Ammon's horn (tissue), 1 donor: ENCODE measurements at regions not wholly inside any gene's neighbourhood (a gene's known extent, or its start where the extent isn't known, plus 50 kb on each side); places are given as distances from the start of the nearest gene placed in this dataset.
A peak's percentile ranks its signal among the peaks of the same experiment; 100 is the strongest.
"Not testable (repeated sequence)": the region's sequence is repeated elsewhere in the genome, so short reads cannot be mapped to it uniquely, and the experiment has no call there.

Experiments used
- DNase-seq: peaks from one replicate; pipeline ENCODE4 v3.0.0-alpha.2; 2016; ENCODE audit warnings: low spot score

DNA sequence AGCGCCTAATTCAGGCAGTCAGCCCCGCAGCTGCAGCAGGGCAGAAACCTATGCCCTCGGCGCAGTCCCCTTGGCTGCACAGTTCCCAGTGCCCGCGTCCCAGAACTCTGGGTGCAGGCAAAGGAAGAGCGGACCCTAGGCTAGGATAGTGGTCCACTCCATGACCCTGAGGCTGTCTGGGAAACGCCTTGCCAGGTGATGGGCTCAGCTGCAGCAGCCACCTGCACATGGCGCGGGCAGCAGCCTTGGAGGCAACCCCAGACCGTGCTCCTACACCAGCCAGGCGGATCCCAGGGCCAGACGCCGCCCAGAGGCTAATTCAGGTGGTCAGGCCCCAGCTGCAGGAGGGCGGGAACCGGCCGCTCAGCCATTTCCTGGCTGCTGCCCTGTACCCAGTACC, 83.0 kb downstream of the POTEC start:
- not testable (repeated sequence) for DNase-seq

DNA sequence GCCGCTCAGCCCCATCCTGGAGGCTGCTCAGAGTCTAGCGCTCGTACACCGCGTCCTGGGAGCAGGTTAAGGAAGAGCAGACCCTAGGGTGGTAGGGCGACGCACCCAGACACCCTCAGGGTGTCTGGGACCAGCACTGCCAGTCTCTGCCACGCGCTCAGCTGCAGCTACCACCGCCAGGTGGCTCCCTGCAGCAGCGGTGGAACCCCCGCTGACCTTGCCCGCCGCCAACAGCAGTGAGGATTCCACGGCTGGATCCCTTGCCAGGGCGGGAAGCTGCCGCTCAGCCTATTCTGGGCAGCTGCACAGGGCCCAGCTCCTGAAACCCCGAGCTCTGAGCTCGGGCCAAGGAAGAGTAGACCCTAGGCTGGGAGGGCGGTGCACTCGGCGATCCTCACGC, 83.6 kb downstream of the POTEC start:
- DNase-seq = not testable (repeated sequence)

DNA sequence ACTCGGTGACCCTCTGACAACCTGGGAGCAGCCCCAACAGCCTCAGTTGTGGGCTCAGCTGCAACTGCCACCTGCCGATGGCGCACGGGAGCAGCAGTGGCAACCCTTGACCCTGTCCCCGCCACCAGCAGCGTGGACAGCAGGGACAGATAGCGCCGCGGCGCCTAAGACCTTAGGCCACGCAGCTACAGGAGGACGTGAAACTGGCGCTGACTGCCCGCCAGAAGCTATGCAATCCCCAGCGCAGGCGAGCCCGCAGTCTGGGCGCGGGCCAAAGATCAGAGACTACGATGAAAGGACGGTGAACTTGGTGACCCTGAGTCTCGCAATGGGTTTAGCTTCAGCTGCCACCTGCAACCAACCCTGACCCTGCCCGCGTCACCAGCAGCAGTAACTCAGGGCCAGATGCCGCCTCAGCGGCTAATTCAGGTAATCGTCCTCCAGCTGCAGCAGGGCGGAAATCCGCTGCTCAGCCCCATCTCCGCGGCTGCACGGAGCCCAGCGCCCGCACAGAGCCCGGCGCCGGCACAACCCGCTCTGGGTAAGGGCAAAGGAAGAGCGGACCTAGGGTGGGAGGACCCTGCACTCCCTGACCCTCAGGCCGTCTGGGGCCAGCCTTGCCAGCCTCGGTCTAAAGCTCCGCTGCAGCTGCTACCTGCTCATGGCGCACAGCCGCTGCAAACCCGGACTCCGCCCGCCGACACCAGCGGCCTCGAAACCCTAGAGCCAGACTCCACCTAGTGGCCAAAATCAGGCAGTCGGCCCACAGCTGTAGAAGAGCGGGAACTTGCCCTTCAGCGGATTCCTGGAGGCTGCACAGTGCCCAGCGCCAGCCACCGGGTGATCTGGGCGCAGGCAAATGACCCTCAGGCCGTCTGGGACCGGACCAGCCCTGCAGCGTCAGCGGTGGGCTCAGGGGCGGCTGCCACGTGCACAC, 85.1 kb downstream of the POTEC start:
- DNase-seq = not testable (repeated sequence)

DNA sequence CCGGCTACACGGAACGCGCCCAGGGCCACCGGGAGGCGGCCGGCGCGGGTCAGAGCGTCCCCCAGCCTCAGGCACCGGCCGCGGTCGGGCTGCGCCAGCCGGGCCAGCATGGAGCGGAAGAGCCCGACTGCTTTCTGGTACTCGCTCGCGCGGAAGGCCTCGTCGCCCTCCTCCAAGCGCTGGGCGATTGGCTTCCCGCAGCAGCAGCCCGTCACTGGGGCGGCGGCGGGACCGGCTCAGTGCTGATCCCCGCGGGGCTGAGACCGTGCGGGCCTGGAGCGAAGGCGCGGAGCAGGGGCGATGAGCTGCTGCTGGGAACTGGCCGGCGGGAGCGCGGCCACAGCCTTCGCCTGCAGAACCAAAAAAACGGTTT, 92.8 kb downstream of the POTEC start:
- peak; percentile 12 for DNase-seq

DNA sequence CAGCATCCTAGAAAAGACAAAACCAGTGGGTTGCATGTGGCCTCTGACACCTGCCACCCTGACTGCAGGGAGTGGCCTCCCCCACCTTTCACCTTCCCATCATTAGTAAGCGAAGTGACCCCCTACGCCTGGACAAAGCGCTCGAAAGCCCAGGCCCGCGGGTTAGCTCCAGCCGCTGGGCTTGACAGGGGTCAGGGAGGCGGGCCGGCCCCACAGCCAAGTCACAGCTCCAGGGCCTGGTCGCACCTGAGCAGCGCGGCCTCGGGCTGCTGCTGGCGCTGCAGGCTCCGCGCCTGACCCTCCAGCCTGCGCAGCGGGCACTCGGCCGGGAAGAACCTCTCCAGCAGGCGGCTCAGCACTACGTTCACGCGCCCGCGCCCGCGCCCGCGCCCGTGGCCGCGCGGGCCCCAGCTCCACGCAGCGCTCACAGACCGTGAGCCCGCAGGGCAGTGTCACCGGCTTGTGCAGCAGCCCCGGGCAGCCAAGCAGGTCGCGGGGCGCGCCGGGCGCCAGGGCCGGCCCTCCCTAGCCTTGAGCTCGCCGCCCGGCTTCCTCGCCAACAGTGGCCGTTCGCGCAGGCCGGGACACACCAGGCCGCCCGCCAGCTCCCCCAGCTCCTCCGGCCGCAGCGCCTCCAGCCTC, 93.3 kb downstream of the POTEC start:
- peak; percentile 19 for DNase-seq

DNA sequence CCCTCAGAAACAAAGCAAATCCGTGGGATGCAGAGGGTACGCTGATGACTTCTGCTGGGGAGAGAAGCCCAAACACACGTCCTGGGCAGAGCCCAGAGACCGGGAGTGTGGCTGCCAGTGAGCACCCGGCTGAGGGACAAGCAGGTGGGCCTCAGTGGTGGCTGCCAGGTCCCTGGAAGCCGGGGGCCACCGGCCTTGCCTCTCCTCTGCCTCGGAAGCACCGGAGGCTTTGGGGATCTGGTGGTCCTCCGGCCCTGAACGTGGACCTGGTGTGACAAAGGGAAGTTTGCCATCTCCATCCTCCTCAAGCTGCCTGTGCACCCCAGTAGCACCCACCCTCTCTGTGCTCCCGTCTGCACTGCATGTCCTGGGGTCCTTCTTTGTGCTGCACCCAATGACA, 94.3 kb downstream of the POTEC start:
- not testable (repeated sequence) for DNase-seq

DNA sequence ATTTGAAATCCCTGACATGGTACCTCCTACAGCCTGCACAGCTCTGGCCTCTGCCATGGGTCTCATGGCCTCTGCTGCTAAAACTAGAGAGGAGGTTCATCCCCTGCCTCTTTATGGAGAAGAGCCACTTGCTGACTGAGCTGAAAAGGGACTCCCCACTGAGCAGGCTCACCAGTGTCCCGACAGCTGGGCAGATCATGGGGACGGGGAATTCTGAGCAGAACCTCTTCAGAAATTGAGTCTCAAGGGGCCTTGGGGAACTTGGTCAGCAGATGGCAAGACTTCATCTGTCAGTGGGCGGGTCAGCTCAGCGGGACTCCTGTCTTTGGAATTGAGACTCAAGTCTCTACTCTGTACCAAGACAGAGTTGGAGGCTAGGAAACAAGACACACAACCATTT, 95.7 kb downstream of the POTEC start:
- DNase-seq = not testable (repeated sequence)

DNA sequence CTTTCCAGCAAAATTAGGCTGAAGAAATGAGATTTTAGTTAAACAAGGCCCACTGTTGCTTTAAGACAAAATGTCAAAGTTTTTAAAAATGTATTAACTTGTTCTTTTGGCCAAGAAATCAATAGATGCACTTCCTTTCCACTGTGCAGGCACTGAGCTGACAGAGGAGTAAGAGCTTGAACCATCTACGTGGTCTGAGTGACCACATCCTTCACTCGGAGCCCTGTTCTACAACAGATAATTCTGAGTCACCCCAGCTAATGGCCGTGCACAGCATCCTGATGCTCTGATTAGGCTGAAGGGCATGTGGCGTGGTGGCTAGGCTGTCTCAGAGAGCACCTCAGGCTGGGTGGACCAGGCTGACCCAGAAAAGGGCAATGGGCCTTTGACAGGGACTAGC, 107.9 kb downstream of the POTEC start:
- not testable (repeated sequence) for DNase-seq

DNA sequence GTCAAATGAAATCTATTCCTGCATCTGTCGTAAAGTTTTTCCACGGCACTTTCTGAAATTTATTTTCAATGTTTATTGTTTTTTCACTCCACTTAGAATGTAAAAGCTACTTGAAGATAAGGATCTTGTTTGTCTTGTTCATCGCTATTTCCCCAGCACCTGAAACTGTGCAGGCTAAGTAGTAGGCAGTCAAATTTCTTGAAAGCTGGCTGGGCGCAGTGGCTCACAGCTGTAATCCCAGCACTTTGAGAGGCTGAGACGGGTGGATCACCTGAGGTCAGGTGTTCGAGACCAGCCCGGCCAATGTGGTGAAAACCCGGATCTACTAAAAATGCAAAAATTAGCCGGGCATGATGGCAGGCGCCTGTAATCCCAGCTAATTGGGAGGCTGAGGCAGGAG, 111.0 kb downstream of the POTEC start:
- not testable (repeated sequence) for DNase-seq

DNA sequence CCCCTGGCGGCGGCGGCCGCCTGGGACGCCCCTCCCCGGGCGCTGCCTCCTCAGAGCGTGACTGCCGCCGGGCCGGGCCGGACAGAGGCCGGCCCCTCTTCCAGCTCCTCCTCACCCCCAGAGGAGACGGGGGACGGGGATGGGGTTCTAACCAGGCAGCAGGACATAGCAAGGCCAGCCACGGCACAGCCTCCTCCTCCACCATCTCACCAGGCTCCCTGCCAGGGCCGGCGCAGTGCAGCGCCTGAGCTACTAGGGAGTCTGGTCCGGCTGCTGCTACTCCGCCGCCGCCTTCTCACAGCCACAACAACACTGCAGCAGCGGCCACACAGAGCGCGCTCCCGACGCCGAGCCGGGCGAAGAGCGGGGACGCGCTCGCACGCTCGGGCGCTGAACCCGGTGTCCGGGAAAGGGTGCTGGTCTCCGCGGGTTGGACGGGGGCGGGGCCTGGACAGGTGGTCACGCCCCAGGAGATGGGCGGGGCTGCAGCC, 112.3 kb downstream of the POTEC start:
- DNase-seq = peak; percentile 60

DNA sequence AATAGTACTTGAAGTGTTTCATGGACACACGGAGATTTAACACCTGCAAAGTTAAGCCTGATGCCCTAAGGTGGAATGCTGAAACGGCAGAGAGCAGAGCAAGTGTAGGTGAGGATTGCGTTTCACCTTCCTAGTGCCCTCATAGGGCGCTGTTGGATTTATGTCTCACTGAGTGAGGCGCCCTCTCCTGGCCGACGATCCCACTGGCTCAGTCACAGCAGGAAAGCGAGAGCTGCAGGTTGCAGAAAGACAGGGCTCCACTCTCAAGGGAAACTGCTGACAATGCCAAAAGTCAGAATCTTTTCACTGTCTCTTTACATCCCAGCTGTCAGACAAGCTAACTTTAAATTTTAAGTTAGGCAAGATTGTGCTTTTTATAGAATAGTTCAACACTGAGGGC, 127.6 kb downstream of the POTEC start:
- peak; percentile 4 for DNase-seq

DNA sequence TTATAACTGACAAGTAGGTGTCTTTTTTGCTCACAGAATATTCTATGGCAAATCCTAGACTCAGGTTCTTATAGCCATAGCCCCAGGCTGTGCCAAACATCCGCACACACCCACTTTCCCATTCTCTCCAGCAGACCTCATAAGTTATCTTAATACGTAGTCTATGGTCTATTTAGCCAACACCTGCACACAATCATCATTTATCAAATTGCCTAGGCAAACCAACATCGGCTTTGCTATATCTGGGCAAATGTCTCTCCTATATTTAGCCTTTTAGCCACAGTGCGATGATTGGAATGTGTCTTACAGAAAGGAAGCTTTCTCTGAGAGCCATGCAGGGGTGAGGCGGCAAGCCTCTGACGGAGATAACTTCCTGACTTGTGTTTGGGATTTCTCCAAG, 128.0 kb downstream of the POTEC start:
- not testable (repeated sequence) for DNase-seq

DNA sequence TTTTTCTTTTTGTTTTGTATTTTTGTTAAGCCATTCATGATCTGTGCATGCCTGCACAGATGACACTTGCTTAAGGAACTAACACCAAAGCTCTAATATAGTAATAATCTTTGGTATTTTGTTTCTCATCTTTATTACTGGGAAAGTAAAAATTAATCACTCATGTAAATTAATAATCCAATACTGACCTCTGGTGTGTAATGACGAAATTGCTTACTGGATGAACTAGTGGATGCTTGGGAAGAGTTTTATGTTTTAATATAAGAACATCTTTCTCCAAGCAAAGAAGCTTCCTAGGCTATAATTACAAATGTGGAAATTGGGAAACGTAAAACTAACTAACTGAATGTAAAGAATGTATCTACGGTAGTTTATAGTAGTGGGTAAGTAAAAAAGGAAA, 147.9 kb downstream of the POTEC start:
- not testable (repeated sequence) for DNase-seq

DNA sequence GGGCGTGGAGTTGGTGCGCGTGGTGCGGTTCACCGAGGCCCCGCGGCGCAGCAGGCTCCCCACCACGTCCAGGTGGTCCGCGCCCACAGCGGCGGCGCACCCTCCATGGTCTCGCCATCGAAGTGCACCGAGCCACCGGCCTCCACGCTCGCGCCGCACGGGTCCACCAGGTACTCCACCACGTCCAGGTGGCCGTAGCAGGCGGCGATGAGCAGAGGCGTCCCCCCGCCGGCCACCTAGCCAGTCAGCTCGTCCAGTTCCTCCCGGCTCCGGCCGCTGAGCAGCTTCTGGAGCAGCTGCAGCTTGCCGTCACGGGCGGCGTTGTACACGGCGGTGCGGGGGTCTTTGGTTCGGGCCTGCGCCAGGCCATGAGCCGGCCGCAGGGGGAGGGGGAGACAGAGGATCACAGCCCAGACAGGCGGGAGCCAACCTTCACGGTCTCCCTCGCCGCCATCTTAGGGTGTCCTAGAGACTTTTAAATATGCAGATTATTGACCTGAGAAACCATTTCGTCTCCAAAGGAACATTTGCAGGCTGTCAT, 149.8 kb downstream of the POTEC start:
- not testable (repeated sequence) for DNase-seq

DNA sequence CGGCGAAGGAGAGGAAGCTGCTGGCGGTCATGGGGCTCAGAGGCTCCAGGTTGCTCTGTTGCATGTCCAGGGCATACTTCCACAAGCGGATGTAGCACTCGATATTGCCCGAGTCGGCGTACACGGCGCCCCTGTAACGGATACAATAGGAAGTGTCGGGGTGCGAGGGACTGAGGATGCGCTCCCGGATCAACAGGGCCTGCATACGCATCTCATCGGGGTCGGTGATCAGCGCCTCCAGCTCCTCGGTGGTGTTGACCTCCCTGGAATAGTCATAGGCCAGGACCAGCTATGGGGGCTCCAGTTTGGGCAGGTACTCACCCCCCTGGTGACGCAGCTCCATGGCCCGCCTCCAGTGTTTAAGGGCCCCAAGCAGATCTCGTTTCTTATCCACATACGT, 150.8 kb downstream of the POTEC start:
- not testable (repeated sequence) for DNase-seq

DNA sequence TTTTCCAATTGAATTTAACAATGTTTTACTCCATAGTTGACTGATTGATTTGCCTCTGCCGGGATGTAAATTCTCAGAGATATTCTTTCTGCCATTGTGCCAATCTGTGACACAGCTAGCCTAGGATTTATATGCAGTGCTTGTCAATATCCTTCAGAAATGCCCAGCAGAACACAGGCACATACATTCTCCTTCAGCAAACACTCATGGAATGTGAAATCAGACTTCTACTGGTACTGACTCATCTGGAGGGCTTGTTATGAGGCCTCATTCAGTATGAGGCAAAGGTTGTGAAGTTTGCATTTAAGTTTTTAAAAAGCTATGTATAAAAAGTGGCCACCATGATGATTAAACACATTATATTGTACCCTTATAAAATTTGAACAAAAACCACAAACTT, 158.4 kb downstream of the POTEC start:
- not testable (repeated sequence) for DNase-seq

DNA sequence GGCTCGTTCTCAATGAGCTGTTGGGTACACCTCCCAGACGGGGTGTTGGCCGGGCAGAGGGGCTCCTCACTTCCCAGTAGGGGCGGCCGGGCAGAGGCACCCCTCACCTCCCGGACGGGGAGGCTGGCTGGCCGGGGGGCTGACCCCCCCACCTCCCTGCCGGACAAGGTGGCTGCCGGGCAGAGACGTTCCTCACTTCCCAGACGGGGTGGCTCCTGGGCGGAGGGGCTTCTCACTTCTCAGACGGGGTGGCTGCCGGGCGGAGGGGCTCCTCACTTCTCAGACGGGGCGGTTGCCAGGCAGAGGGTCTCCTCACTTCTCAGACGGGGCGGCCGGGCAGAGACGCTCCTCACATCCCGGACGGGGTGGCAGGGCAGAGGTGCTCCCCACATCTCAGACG, 160.7 kb downstream of the POTEC start:
- DNase-seq = not testable (repeated sequence)

DNA sequence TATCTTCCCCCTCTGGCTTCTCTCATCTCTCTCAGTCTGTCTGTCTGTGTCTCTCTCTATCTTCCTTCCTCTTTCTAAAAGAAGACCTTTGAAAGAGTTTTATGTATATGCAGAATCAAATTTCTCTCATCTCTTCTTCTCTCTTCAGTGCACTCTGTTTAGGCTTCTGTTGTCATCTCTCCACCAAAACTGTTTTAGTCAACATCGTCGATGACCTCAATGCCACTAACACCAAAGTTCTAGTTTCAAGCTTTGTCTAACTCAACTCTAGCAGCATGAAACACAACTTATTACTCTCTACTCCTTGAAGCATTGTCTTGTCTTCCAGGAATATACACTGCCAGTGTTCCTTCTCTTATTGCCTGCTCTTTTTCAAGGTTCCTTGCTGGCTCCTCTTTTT, 163.9 kb downstream of the POTEC start:
- DNase-seq = not testable (repeated sequence)

DNA sequence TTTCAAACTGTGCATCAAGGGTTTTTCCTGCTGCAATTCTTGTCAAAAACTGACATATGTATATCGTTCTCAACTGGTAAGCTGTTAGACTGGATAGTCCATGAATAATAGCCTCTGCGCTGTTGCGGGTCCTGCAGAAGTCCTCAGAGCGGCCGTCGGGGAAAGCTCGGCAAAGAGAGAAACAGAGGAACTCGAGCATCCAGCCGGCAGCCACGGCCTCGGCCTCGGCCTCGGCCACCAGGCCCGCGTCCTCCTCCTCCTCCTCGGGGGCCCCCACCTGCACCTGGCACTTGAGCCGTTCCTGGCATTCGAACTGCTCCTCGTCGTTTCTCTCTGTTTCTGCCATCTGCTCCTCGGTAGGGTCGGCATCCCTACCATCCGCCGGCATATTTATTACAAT, 165.0 kb downstream of the POTEC start:
- not testable (repeated sequence) for DNase-seq

DNA sequence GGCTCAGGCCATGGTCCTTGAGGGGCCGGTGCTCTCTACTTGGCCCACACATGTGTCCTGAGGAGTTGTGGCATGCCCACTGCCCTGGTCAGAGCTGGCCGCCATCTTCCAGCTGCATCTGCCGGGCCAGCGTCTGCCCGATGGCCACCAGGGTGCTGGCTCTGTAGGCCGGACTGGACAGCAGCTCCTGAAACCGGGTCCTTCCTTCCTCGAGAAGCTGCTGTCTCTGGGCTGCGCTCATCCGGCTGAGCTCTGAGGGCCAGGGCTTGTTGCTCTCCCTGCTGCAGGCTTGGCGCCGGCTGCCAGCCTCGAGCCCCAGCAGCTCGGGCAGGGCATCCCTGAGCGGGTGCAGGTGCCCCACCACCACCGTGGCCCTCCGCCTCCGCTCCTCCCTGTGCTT, 182.1 kb downstream of the POTEC start:
- DNase-seq = not testable (repeated sequence)

DNA sequence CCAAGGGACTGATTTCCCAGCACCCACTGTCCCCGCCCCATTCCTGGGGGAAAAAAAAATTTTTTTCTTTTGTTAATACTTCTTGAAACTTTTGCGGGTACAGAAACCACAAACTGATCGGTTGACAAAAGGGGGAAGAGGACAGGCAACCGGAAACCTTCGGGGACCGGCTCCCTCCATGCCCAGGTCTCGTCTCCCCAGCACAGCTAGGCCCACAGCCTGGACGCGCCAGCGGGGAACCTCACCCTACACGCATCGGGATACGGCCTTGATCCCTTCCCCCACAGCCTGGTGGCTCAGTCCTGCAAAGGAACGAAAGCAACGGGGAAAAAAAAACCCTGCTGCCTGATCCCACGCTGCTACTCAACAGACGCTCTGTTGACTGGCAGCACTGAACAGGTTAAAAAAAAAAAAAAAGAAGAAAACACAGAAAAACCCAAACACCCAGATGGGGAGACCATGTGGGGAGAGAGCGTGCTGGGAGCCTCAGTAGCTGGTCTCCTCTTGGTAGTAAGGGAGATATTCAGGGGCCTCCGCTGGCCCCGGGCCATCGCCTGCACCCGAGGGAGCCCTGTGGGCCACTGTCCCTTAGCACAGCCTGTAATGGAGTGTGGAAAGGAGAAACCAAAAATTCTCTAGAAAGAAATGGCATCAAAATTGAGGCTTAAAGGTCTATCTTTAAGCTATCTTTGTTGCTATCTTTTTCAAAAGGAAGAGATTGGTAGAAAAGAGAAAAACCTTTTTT, 185.7 kb downstream of the POTEC start:
- DNase-seq = not testable (repeated sequence)

DNA sequence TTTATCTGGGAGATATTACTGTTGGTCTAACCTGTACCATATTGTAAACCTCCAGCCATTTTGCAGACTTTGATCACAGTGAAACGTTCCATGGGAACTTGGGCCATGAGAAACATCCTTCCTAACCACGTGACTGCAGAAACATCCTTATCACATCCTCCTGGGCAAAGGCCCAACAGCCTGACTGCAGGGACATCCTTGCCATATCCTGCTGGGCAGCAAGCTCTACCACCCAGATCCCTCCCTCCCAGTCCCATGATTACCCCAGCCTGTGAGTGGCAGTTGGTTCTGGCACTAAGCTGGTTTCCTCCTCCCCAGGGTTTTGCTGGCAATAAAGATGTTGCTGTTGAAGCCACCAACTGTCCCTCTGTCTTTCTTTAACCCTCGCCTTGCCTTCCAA, 201.2 kb downstream of the POTEC start:
- DNase-seq = not testable (repeated sequence)
